GM19324 (cell line): ENCODE measurements at regions not wholly inside any gene's neighbourhood (a gene's known extent, or its start where the extent isn't known, plus 50 kb on each side); places are given as distances from the start of the nearest gene placed in this dataset.
"Not testable (repeated sequence)": the region's sequence is repeated elsewhere in the genome, so short reads cannot be mapped to it uniquely, and the experiment has no call there.

Experiments used
- ATAC-seq: cut with Tn5 transposase; IDR thresholded peaks from one replicate; pipeline ENCODE4 v1.9.1; 2021; ENCODE audit warnings: mild to moderate bottlenecking, moderate library complexity; ENCODE audit not compliant: unreplicated experiment, low FRiP score

- ATAC-seq: no peak
Observed at GRCh38 chr3:188964957-188965356, 206.8 kb upstream of the TPRG1 start.

- ATAC-seq: no peak
Observed at GRCh38 chr3:188972310-188972709, 199.5 kb upstream of the TPRG1 start.

GRCh38 chr3:188974856-188975599, 196.7 kb upstream of the TPRG1 start:
- ATAC-seq: no peak

GRCh38 chr3:188975600-188976314, 196.0 kb upstream of the TPRG1 start:
- ATAC-seq: no peak

GRCh38 chr3:188976407-188976806, 195.4 kb upstream of the TPRG1 start:
- ATAC-seq: no peak

- no peak for ATAC-seq
Observed at GRCh38 chr3:188978421-188979171, 193.2 kb upstream of the TPRG1 start.

GRCh38 chr3:188979248-188979647, 192.5 kb upstream of the TPRG1 start:
- ATAC-seq: no peak

- no peak for ATAC-seq
Observed at GRCh38 chr3:188979669-188980310, 192.0 kb upstream of the TPRG1 start.

GRCh38 chr3:188993181-188993580, 178.6 kb upstream of the TPRG1 start:
- no peak for ATAC-seq

GRCh38 chr3:189001559-189001958, 170.2 kb upstream of the TPRG1 start:
- ATAC-seq: no peak

- no peak for ATAC-seq
Observed at GRCh38 chr3:189003410-189003809, 168.4 kb upstream of the TPRG1 start.

- ATAC-seq: no peak
Observed at GRCh38 chr3:189013224-189013888, 158.4 kb upstream of the TPRG1 start.

- ATAC-seq: no peak
Observed at GRCh38 chr3:189014526-189014925, 157.2 kb upstream of the TPRG1 start.

GRCh38 chr3:189022576-189023466, 148.9 kb upstream of the TPRG1 start:
- ATAC-seq: not testable (repeated sequence)

- no peak for ATAC-seq
Observed at GRCh38 chr3:189025866-189026265, 145.9 kb upstream of the TPRG1 start.

GRCh38 chr3:189027626-189028155, 144.1 kb upstream of the TPRG1 start:
- no peak for ATAC-seq

- no peak for ATAC-seq
Observed at GRCh38 chr3:189038773-189039745, 132.7 kb upstream of the TPRG1 start.
